ENCODE measurements at regions not wholly inside any gene's neighbourhood (a gene's known extent, or its start where the extent isn't known, plus 50 kb on each side); places are given as distances from the start of the nearest gene placed in this dataset.

- no peak for TF ChIP-seq CUX1 (IDR thresholded peaks at IDR 0.05; ENCODE audit: insufficient replicate concordance, low read depth, low read length)
- TF ChIP-seq EP300 (IDR thresholded peaks at IDR 0.05; ENCODE audit: borderline replicate concordance in 1 of 2, control insufficient read depth in 1 of 2, low read depth in 2 of 2, low read length in 2 of 2): no peak
- TF ChIP-seq MLLT1 (IDR thresholded peaks at IDR 0.05): peak; percentile 98
- TF ChIP-seq CREB1 (IDR thresholded peaks at IDR 0.05; ENCODE audit: low read depth): peak; percentile 74; the same call in 1 of the 2 replicates
- TF ChIP-seq SIN3A (IDR thresholded peaks at IDR 0.05; ENCODE audit: low read depth, low read length): peak; percentile 17; the same call in 1 of the 2 replicates
- TF ChIP-seq SRF (IDR thresholded peaks at IDR 0.05; ENCODE audit: low read depth in 2 of 2, low read length in 2 of 2): 0 out of 4 replicates have a peak, but pooled peaks of 1 of the 2 experiments have one; percentile 49
- 0 out of 2 replicates have a peak, but pooled peaks have one; percentile 32 for TF ChIP-seq HDGF (IDR thresholded peaks at IDR 0.05)
- TF ChIP-seq NKRF (conservative IDR thresholded peaks at IDR 0.05): peak; percentile 52; the same call in 1 of the 2 replicates
- TF ChIP-seq WRNIP1 (IDR thresholded peaks at IDR 0.05; ENCODE audit: borderline replicate concordance, low read depth, low read length): no peak
- TF ChIP-seq CBX5 (IDR thresholded peaks at IDR 0.05; ENCODE audit: low read depth): 0 out of 2 replicates have a peak, but pooled peaks have one; percentile 23
- TF ChIP-seq KLF5 (IDR thresholded peaks at IDR 0.05; ENCODE audit: partially characterized antibody): peak; percentile 56
- TF ChIP-seq, protein P1, sequence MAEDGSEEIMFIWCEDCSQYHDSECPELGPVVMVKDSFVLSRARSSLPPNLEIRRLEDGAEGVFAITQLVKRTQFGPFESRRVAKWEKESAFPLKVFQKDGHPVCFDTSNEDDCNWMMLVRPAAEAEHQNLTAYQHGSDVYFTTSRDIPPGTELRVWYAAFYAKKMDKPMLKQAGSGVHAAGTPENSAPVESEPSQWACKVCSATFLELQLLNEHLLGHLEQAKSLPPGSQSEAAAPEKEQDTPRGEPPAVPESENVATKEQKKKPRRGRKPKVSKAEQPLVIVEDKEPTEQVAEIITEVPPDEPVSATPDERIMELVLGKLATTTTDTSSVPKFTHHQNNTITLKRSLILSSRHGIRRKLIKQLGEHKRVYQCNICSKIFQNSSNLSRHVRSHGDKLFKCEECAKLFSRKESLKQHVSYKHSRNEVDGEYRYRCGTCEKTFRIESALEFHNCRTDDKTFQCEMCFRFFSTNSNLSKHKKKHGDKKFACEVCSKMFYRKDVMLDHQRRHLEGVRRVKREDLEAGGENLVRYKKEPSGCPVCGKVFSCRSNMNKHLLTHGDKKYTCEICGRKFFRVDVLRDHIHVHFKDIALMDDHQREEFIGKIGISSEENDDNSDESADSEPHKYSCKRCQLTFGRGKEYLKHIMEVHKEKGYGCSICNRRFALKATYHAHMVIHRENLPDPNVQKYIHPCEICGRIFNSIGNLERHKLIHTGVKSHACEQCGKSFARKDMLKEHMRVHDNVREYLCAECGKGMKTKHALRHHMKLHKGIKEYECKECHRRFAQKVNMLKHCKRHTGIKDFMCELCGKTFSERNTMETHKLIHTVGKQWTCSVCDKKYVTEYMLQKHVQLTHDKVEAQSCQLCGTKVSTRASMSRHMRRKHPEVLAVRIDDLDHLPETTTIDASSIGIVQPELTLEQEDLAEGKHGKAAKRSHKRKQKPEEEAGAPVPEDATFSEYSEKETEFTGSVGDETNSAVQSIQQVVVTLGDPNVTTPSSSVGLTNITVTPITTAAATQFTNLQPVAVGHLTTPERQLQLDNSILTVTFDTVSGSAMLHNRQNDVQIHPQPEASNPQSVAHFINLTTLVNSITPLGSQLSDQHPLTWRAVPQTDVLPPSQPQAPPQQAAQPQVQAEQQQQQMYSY (CRISPR knock-in tag; IDR thresholded peaks at IDR 0.05): peak; percentile 95
- peak; percentile 46; the same call in 1 of the 2 replicates for TF ChIP-seq YY1 (IDR thresholded peaks at IDR 0.05; ENCODE audit: low read depth, low read length)
- peak; percentile 41; the same call in 1 of the 2 replicates for TF ChIP-seq FOXM1 (IDR thresholded peaks at IDR 0.05; ENCODE audit: low read depth, low read length)
- TF ChIP-seq STAT3 (IDR thresholded peaks at IDR 0.05; ENCODE audit: low read depth, low read length): no peak
These were observed 113.9 kb upstream of the PRSS16 start (continued) for GRCh38 chr6:27133281-27134227.
